ENCODE measurements at regions not wholly inside any gene's neighbourhood (a gene's known extent, or its start where the extent isn't known, plus 50 kb on each side); places are given as distances from the start of the nearest gene placed in this dataset.

DNA sequence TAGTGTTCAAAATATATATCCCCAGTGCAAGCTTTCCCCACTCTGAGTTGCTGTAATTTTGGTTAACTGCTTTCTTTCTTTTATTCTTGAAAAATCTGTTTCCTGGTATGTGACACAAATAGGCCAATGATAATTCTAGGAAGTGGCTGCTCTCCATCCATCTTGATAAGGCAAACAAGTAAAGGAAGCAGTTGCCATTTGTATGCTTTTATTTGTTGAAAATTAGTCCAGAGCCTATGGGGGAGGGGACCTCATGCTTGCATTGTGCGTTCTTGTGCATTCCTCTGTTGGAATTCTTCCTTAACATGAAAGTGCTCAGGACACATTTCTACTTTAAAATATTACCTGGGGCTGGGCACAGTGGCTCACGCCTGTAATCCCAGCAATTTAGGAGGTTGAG lies 111.2 kb upstream of the FSHR start:
- DNase-seq (ENCODE audit: low read depth), result no peak
- no peak overlapping the region for H3K4me3 ChIP-seq (ENCODE audit: low read depth, low read length)
- TF ChIP-seq MAX (IDR thresholded peaks at IDR 0.05; ENCODE audit: low read depth, low read length) (no peak), POLR2A (IDR thresholded peaks at IDR 0.05; ENCODE audit: extremely low read depth, insufficient read length) (no peak), MYC (IDR thresholded peaks at IDR 0.05; ENCODE audit: low read depth, low read length) (no peak)
- TF ChIP-seq, protein P1, sequence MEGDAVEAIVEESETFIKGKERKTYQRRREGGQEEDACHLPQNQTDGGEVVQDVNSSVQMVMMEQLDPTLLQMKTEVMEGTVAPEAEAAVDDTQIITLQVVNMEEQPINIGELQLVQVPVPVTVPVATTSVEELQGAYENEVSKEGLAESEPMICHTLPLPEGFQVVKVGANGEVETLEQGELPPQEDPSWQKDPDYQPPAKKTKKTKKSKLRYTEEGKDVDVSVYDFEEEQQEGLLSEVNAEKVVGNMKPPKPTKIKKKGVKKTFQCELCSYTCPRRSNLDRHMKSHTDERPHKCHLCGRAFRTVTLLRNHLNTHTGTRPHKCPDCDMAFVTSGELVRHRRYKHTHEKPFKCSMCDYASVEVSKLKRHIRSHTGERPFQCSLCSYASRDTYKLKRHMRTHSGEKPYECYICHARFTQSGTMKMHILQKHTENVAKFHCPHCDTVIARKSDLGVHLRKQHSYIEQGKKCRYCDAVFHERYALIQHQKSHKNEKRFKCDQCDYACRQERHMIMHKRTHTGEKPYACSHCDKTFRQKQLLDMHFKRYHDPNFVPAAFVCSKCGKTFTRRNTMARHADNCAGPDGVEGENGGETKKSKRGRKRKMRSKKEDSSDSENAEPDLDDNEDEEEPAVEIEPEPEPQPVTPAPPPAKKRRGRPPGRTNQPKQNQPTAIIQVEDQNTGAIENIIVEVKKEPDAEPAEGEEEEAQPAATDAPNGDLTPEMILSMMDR (IDR thresholded peaks at IDR 0.05; ENCODE audit: low read depth, low read length), result no peak

DNA sequence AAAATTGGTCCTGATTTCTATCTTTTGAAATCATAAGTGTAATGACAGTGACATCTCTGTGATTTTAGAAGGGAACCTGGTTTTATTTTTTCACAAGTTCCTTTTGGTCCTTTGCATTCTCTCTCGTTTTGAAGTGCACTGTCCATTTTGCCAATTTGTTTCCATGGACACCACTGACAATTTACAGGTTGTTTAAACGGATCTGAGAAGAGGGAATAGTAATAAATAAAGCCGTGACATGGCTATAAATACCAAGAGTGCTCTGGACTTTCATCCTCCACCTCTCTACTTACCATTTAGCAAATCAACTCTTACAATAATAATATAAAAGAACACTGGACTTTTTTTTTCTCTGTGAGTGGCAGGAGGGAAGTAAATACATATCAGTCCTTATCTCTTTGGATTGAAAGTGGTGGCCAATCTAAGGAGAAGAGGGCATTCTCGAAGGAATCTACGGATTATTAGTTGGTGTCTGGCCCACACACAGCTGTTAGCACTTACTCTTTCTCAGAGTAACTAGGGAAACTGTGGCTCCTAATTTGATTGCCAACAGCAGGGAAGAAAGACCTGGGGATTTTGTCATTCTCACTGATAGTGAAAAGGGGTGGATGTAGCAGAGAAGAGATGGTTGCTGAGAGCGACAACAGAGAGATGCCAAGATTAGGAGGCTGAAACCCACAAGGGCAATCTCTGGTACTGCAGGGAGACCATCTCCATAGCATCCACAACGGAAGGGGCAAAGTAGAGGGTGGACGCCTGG lies 108.7 kb upstream of the FSHR start:
- no peak for DNase-seq (ENCODE audit: low read depth)
- H3K4me3 ChIP-seq (ENCODE audit: low read depth, low read length), result no peak overlapping the region
- no peak for TF ChIP-seq MYC (IDR thresholded peaks at IDR 0.05; ENCODE audit: low read depth, low read length)

DNA sequence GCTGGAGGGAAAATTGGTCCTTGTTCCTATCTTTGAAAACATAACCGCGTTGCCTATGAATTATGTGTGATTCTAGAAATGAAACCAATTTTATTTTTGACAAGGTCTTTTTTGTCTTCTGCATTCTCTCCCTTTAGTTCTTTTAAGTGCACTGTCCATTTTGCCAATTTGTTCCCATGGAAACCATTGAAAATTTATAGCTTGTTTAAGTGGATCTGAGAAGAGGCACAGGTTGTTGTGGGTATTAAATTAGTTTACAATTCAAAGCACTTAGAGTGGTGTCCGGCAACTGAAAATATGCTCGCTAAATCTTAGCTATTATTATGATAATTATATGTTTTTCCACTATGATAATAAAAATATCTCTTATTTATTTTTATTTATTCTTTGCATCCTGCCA lies 107.5 kb upstream of the FSHR start:
- no peak for TF ChIP-seq POLR2A (IDR thresholded peaks at IDR 0.05; ENCODE audit: extremely low read depth, insufficient read length)
- DNase-seq (ENCODE audit: low read depth), result no peak
- H3K4me3 ChIP-seq (ENCODE audit: low read depth, low read length), result no peak overlapping the region

- H3K4me3 ChIP-seq (ENCODE audit: low read depth, low read length), result no peak overlapping the region
- TF ChIP-seq POLR2A (IDR thresholded peaks at IDR 0.05; ENCODE audit: extremely low read depth, insufficient read length) (no peak), MAX (IDR thresholded peaks at IDR 0.05; ENCODE audit: low read depth, low read length) (no peak), MYC (IDR thresholded peaks at IDR 0.05; ENCODE audit: low read depth, low read length) (no peak)
- TF ChIP-seq, protein P1 (IDR thresholded peaks at IDR 0.05; ENCODE audit: low read depth, low read length), result no peak
- DNase-seq (ENCODE audit: low read depth), result no peak
Observed at GRCh38 chr2:49260979-49261538, 106.7 kb upstream of the FSHR start.

GRCh38 chr2:49259926-49260325 lies 105.6 kb upstream of the FSHR start:
- TF ChIP-seq POLR2A (IDR thresholded peaks at IDR 0.05; ENCODE audit: extremely low read depth, insufficient read length) (no peak), MAX (IDR thresholded peaks at IDR 0.05; ENCODE audit: low read depth, low read length) (no peak), MYC (IDR thresholded peaks at IDR 0.05; ENCODE audit: low read depth, low read length) (no peak)
- TF ChIP-seq, protein P1 (IDR thresholded peaks at IDR 0.05; ENCODE audit: low read depth, low read length), result no peak
- no peak overlapping the region for H3K4me3 ChIP-seq (ENCODE audit: low read depth, low read length)
- no peak for DNase-seq (ENCODE audit: low read depth)

DNA sequence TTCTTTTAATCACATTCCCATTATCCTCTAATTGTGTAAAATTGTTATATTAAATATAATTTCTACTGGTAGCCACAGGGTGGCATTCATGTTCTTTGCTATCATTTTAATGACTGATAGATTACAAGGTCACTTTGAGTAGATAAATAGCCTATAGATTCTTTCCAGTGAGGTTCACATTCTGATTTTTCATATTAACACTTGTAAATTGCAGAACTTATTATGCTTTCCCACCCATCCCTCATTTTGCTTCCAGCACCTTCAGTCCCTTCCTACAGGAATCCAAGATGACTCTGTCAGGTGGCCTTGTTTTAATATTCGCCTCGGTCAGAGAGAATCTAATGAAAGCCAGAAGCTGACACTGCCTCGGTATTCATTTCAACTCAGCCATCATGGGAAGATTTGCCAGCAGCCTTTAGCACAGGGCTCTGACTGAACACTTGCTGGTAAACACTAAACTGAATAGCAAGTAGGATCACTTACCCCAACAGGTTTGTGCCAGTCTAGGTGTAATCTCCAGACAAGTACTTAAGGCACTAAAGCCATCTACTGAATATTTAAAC lies 101.2 kb upstream of the FSHR start:
- H3K4me3 ChIP-seq (ENCODE audit: low read depth, low read length), result no peak overlapping the region
- DNase-seq (ENCODE audit: low read depth), result peak; percentile 12
- TF ChIP-seq MAX (IDR thresholded peaks at IDR 0.05; ENCODE audit: low read depth, low read length), result no peak
- no peak for TF ChIP-seq MYC (IDR thresholded peaks at IDR 0.05; ENCODE audit: low read depth, low read length)
- TF ChIP-seq, protein P1 (IDR thresholded peaks at IDR 0.05; ENCODE audit: low read depth, low read length), result no peak
- TF ChIP-seq POLR2A (IDR thresholded peaks at IDR 0.05; ENCODE audit: extremely low read depth, insufficient read length), result no peak
